Urinary bladder (tissue), 3 donors: ENCODE measurements at regions not wholly inside any gene's neighbourhood (a gene's known extent, or its start where the extent isn't known, plus 50 kb on each side); places are given as distances from the start of the nearest gene placed in this dataset.
"Not testable (repeated sequence)": the region's sequence is repeated elsewhere in the genome, so short reads cannot be mapped to it uniquely, and the experiment has no call there.

Experiments used
- DNase-seq: peaks from one replicate; pipeline ENCODE4 v3.0.0-alpha.2; 2015; ENCODE audit errors: extremely low spot score
- H3K27ac ChIP-seq: one replicate; pipeline ENCODE4 v1.5.1; 2013; ENCODE audit warnings: low read depth, mild to moderate bottlenecking, moderate library complexity
- H3K36me3 ChIP-seq: one replicate; pipeline ENCODE4 v1.6.1; 2013; ENCODE audit warnings: mild to moderate bottlenecking, moderate library complexity; ENCODE audit not compliant: insufficient read depth
- H3K4me1 ChIP-seq: one replicate; pipeline ENCODE4 v1.6.1; 2013; ENCODE audit warnings: mild to moderate bottlenecking, moderate library complexity; ENCODE audit not compliant: insufficient read depth
- H3K4me3 ChIP-seq: one replicate; pipeline ENCODE4 v1.5.1; 2013; ENCODE audit warnings: low read depth, low read length
- WGBS: extraction: QIAGEN DNeasy Blood & Tissue Kit; methylation state at CpG from one replicate; pipeline ENCODE4 v1.1.7; 2013; 5-methylcytosine and 5-hydroxymethylcytosine counted together
- donor health status: healthy with polysubstance abuse.
- donor health status: healthy.

GRCh38 chr15:31586841-31587240, 260.2 kb downstream of the KLF13 start:
- Histone ChIP-seq H3K36me3 (no peaks in the 10 kb centered on the region), H3K4me3 (no peak overlapping the region), H3K4me1 (no peaks in the 10 kb centered on the region), H3K27ac (no peak overlapping the region)
- DNase-seq = no peak
- WGBS = 91% methylated on average over 4 of the region's 4 CpGs

DNA sequence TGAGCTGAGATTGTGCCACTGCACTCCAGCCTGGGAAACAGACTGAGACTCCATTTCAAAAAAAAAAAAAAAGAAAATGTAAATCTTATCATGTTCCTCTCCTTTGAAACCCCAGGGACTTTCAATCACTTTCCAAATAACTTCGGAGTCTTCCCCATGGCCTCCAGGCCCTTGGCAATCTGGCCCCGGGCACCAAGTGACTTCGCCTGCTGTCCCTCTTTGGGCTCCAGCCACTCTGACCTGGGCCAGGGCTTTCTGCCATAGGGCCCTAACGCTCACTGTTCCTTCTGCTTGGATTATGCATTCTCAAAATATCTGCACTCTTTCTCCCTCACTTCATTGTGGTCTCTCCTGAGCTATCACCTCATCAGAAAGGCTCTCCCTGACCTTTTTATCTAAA, 260.9 kb downstream of the KLF13 start:
- 87% methylated on average over 4 of the region's 4 CpGs for WGBS
- Histone ChIP-seq H3K4me3 (no peak overlapping the region), H3K27ac (no peak overlapping the region), H3K36me3 (no peaks in the 10 kb centered on the region), H3K4me1 (no peaks in the 10 kb centered on the region)
- DNase-seq = no peak

DNA sequence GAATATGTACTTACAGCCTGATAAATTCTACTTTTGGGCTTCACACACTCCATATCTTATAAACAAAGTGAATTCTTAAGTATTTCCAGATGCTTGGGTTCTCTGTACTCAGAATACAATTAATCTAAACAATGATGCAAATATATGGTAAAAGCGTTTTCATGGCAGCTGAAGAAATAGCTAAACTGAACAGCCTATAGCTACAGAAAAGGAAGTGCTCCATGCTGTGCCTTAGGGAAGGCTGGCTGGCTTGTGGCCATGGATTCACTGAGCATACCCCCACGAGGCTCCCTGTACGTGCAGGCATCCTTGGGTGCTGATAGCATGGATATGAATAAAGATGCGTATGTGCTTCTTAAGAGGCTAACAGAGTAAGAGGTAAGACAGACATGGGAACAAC, 264.0 kb downstream of the KLF13 start:
- Histone ChIP-seq H3K27ac (no peak overlapping the region), H3K4me3 (no peak overlapping the region), H3K4me1 (no peaks in the 10 kb centered on the region), H3K36me3 (no peaks in the 10 kb centered on the region)
- WGBS = 25% methylated on average over 4 of the region's 4 CpGs
- DNase-seq = no peak

GRCh38 chr15:31591908-31592307, 265.3 kb downstream of the KLF13 start:
- H3K4me3 ChIP-seq = no peak overlapping the region
- H3K27ac ChIP-seq = no peak overlapping the region
- no peaks in the 10 kb centered on the region for H3K36me3 ChIP-seq
- DNase-seq = no peak
- no peaks in the 10 kb centered on the region for H3K4me1 ChIP-seq

DNA sequence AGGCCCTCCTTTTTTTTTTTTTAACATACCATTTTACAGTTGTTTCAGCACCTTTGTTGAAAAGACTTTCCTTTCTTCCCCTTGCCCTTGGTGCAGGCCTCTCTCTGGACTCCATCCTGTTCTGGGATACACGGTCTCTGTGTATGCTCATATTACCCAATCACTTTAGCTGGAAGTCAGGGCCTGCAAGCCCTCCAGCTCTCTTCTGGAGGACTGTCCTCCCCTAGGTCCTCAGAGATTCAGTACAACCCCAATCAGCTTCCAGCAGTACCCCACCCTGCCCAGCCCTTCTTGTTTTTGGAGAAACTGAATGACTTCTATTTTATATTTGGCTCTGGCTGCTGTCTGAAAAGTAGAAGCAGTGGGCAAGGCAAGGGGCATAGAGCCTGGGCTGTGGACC, 270.8 kb downstream of the KLF13 start:
- Histone ChIP-seq H3K36me3 (no peaks in the 10 kb centered on the region), H3K4me1 (no peaks in the 10 kb centered on the region), H3K27ac (no peak overlapping the region), H3K4me3 (no peak overlapping the region)
- 70% methylated on average over 1 of the region's 1 CpG for WGBS
- no peak for DNase-seq

DNA sequence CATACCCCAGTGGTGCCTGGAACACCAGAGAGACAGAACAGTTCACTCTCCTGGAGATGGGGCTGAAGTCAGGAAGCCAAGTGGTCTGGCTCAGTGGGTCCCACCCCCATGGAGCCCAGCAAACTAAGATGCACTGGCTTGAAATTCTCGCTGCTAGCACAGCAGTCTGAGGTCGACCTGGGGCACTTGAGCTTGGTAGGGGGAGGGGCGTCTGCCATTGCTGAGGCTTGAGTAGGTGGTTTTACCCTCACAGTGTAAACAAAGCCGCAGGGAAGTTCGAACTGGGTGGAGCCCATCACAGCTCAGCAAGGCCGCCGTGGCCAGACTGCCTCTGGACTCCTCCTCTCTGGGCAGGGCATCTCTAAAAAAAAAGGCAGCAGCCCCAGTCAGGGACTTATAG, 272.0 kb downstream of the KLF13 start:
- no peak overlapping the region for H3K4me3 ChIP-seq
- no peak overlapping the region for H3K27ac ChIP-seq
- DNase-seq = no peak
- no peaks in the 10 kb centered on the region for H3K36me3 ChIP-seq
- no peaks in the 10 kb centered on the region for H3K4me1 ChIP-seq
- 15% methylated on average over 7 of the region's 7 CpGs for WGBS

DNA sequence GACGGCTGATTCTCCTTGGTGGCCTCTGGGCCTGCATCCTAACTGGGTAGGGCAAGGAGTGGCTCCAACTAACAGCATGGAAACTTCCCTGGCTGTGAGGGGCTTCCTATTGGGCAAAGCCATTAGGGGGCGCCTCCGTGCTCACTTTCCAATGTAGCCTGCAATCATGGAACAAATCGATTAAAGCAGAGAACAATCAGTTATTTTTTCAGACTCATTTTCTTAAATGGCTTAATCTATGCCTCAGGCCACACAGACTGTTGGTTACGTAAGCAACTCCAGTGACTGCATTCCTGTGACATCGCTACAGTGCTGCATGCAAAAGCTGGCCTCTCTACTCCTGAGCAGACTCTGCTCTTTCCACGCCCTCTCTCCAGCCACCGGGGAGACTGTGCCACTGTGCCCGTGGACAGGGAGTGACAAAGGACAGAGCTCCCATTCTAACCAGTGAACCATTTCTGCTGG, 278.9 kb downstream of the KLF13 start:
- no peaks in the 10 kb centered on the region for H3K36me3 ChIP-seq
- H3K27ac ChIP-seq = no peak overlapping the region
- H3K4me1 ChIP-seq = peaks cover 2% of the 10 kb centered on the region
- 53% methylated on average over 9 of the region's 9 CpGs for WGBS
- DNase-seq = no peak
- H3K4me3 ChIP-seq = no peak overlapping the region

- WGBS = 67% methylated on average over 5 of the region's 5 CpGs
- no peak for DNase-seq
- no peak overlapping the region for H3K27ac ChIP-seq
These were observed 279.6 kb downstream of the KLF13 start for GRCh38 chr15:31606194-31606669.

DNA sequence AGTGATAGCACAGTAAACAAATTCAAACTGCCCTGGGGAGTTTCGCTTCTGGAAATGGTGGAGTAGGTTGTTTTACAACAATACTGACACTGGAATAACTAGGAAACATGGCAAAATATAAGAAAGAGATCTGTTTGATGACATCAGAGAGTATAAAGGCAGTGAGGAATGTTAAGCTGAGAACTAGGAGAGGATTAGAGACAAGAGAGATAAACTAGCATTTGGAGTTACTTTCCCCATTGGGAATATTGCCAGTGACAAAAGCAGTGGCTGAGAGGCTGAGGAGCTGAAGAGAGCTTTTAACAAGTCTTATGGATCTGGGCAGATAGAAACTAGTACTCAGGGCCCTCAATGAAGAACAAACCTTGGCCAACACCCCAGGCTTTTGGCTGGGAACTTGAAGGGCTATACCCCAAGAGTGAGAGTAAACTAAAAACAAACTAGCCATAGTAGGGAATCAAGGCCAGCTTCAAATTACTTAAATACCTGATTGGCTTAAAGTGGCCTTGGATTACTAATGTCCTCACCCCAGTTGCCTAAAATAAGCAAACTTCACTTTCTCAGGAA, 280.4 kb downstream of the KLF13 start:
- no peak for DNase-seq
- WGBS = 73% methylated on average over 1 of the region's 1 CpG
- peaks cover 2% of the 10 kb centered on the region for H3K4me1 ChIP-seq
- H3K27ac ChIP-seq = no peak overlapping the region
- H3K4me3 ChIP-seq = no peak overlapping the region
- H3K36me3 ChIP-seq = no peaks in the 10 kb centered on the region

More at GRCh38 chr15:31606194-31606669, 279.6 kb downstream of the KLF13 start:
- no peaks in the 10 kb centered on the region for H3K36me3 ChIP-seq
- H3K4me3 ChIP-seq = no peak overlapping the region
- peaks cover 2% of the 10 kb centered on the region for H3K4me1 ChIP-seq

- Histone ChIP-seq H3K4me3 (no peak overlapping the region), H3K4me1 (peaks cover 2% of the 10 kb centered on the region), H3K36me3 (no peaks in the 10 kb centered on the region), H3K27ac (no peak overlapping the region)
- no peak for DNase-seq
- WGBS = 94% methylated on average over 3 of the region's 3 CpGs
These were observed 281.0 kb downstream of the KLF13 start for GRCh38 chr15:31607656-31608055.

DNA sequence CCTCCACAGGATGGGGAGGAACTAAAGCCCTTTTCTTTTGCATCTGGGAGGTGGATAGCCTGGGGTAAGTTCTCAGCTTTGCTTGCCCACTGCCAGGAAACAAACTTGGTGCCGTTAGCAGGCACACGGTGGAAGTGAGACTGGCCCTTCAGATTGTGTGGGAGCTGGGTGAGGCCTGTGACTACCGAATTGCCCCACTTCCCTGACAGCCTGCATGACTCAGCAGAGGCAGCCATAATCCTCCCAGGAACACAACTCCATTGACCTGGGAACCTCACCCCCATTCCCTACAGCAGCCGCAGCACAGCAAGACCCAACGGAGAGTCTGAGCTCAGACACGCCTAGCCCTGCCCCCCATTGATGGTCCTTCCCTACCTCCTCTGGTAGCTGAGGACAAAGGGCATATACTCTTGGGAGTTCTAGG, 282.6 kb downstream of the KLF13 start:
- 55% methylated on average over 6 of the region's 6 CpGs for WGBS
- Histone ChIP-seq H3K36me3 (no peaks in the 10 kb centered on the region), H3K4me1 (peaks cover 2% of the 10 kb centered on the region)

DNA sequence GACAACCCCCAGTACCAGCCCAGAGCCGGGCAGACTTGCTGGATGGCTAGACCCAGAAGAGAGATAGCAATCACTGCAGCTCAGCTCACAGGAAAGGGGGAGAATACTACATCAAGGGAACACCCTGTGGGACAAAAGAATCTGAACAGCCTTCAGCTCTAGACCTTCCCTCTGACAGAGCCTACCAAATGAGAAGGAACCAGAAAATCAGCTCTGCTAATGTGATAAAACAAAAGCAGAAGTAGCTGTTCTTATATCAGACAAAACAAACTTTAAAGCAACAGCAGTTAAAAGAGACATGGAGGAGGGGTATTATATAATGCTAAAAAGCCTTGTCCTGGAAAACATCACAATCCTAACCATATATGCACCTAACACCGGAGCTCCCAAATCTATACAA, 283.3 kb downstream of the KLF13 start:
- DNase-seq = no peak
- H3K27ac ChIP-seq = no peak overlapping the region
- H3K4me1 ChIP-seq = peaks cover 2% of the 10 kb centered on the region
- no peaks in the 10 kb centered on the region for H3K36me3 ChIP-seq
- 75% methylated on average over 2 of the region's 2 CpGs for WGBS
- H3K4me3 ChIP-seq = no peak overlapping the region

More for the DNA sequence above, 282.6 kb downstream of the KLF13 start:
- Histone ChIP-seq H3K4me3 (no peak overlapping the region), H3K27ac (no peak overlapping the region)
- no peak for DNase-seq

GRCh38 chr15:31615643-31616415, 289.2 kb downstream of the KLF13 start:
- no peak overlapping the region for H3K27ac ChIP-seq
- no peaks in the 10 kb centered on the region for H3K36me3 ChIP-seq
- 83% methylated on average over 9 of the region's 9 CpGs for WGBS
- no peaks in the 10 kb centered on the region for H3K4me1 ChIP-seq
- no peak for DNase-seq
- H3K4me3 ChIP-seq = no peak overlapping the region

DNA sequence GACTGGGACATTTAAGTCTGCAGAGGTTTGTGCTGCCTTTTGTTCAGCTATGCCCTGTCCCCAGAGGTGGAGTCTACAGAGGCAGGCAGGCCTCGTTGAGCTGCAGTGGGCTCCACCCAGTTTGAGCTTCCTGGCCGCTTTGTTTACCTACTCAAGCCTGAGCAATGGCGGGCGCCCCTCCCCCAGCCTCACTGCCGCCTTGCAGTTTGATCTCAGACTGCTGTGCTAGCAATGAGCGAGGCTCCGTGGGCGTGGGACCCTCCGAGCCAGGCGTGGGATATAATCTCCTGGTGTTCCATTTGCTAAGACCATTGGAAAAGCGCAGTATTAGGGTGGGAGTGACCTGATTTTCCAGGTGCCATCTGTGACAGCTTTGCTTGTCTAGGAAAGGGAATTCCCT, 296.7 kb downstream of the KLF13 start:
- not testable (repeated sequence) for H3K36me3 ChIP-seq, H3K27ac ChIP-seq, H3K4me3 ChIP-seq, DNase-seq, H3K4me1 ChIP-seq
- 81% methylated on average over 11 of the region's 11 CpGs for WGBS
